ENCODE measurements at regions not wholly inside any gene's neighbourhood (a gene's known extent, or its start where the extent isn't known, plus 50 kb on each side); places are given as distances from the start of the nearest gene placed in this dataset.

GRCh38 chr1:91190996-91191395 lies 169.2 kb upstream of the ZNF644 start:
- intact Hi-C loops (cut with micrococcal nuclease): no loop called here
- Histone ChIP-seq H4K20me1 (replicated peaks; ENCODE audit: control insufficient read depth, insufficient read depth, low read length) (no peaks in the 10 kb centered on the region), H3K9me3 (replicated peaks; ENCODE audit: control insufficient read depth, insufficient read depth, low read depth, low read length) (no peaks in the 10 kb centered on the region)

More at GRCh38 chr1:91190996-91191395, 169.2 kb upstream of the ZNF644 start:
- no peaks in the 10 kb centered on the region for H3K79me2 ChIP-seq (ENCODE audit: control insufficient read depth, insufficient read depth, low read length)
- H2AFZ ChIP-seq (ENCODE audit: low read depth, low read length): no peak overlapping the region
- ChIA-PET CTCF (ENCODE audit: low intra/inter-chr PET ratio) (no interaction called here), POLR2A (no interaction called here)
- no peaks in the 10 kb centered on the region for H3K36me3 ChIP-seq (ENCODE audit: control insufficient read depth, insufficient read depth, low read length)
- DNase-seq (ENCODE audit: extremely low read depth in 1 of 4, low spot score in 3 of 4) (no peak), FAIRE-seq (no peak), ATAC-seq (no peak)
- no peaks in the 10 kb centered on the region for H3K9me1 ChIP-seq (ENCODE audit: control insufficient read depth, insufficient read depth, low read length)
- H3K4me1 ChIP-seq (replicated peaks in 1 of 2; ENCODE audit: control insufficient read depth in 2 of 2, insufficient read depth in 2 of 2, low read length in 2 of 2): no peaks in the 10 kb centered on the region
- TF ChIP-seq KAT2B (IDR thresholded peaks at IDR 0.05; ENCODE audit: low read depth, low read length) (no peak), ZNF699 (CRISPR knock-in tag; IDR thresholded peaks at IDR 0.05; ENCODE audit: insufficient replicate concordance) (no peak), AFF4 (CRISPR knock-in tag; IDR thresholded peaks at IDR 0.05) (no peak), EGR1 (conservative IDR thresholded peaks at IDR 0.05) (no peak), PHTF2 (CRISPR knock-in tag; IDR thresholded peaks at IDR 0.05) (no peak), MXD1 (CRISPR knock-in tag; IDR thresholded peaks at IDR 0.05; ENCODE audit: borderline replicate concordance, poor library complexity, severe bottlenecking) (no peak), MAFF (IDR thresholded peaks at IDR 0.05; ENCODE audit: low read length) (no peak), SMAD1 (IDR thresholded peaks at IDR 0.05; ENCODE audit: low read depth, low read length, partially characterized antibody) (no peak), ZNF780A (CRISPR knock-in tag; IDR thresholded peaks at IDR 0.05) (no peak), ZMIZ1 (IDR thresholded peaks at IDR 0.05; ENCODE audit: low read depth in 2 of 2, low read length in 2 of 2) (no peak)
- no peak overlapping the region for H3K9ac ChIP-seq (ENCODE audit: insufficient read depth in 1 of 2, low read depth in 2 of 2, low read length in 2 of 2)
- in situ Hi-C loops (cut with MboI): no loop called here
- 0% methylated on average over 4 of the region's 4 CpGs for WGBS (ENCODE audit: insufficient coverage, low coverage, missing lambda C conversion rate)
- H3K27ac ChIP-seq (ENCODE audit: extremely low read depth, low read depth, low read length): no peak overlapping the region
- no peak overlapping the region for H3K4me3 ChIP-seq
- no peak overlapping the region for H3K4me2 ChIP-seq (ENCODE audit: insufficient read depth, low read length)
- H3K27me3 ChIP-seq (ENCODE audit: control insufficient read depth in 2 of 2, insufficient read depth in 2 of 2, low read length in 2 of 2): peaks cover 2 to 22% of the 10 kb centered on the region in 2 experiments; a peak in 3 of 5 replicates
- BruUV-seq (replicated peaks): no TSS peak

Measured in K562 (cell line).